Fibroblast of lung (primary cell): ENCODE measurements at regions not wholly inside any gene's neighbourhood (a gene's known extent, or its start where the extent isn't known, plus 50 kb on each side); places are given as distances from the start of the nearest gene placed in this dataset.

ENCODE experiments used
- CTCF ChIP-seq, 2 donors: IDR thresholded peaks in 1 of 2; conservative IDR thresholded peaks in 1 of 2; 1 replicate in 1 of 2; 2 replicates in 1 of 2; pipeline ENCODE4 v1.5.1; 2011 to 2012; ENCODE audit warnings: low read length in 2 of 2, control low read depth in 1 of 2, inconsistent platforms in 1 of 2, low read depth in 1 of 2, mild to moderate bottlenecking in 1 of 2
- EZH2 ChIP-seq: IDR thresholded peaks from 2 replicates; pipeline ENCODE4 v1.5.1; 2012; ENCODE audit warnings: low read length, control low read depth, mild to moderate bottlenecking; ENCODE audit errors: missing control alignments

- TF ChIP-seq CTCF (conservative IDR thresholded peaks at IDR 0.05 in 1 of 2, IDR thresholded peaks at IDR 0.05 in 1 of 2; ENCODE audit: low read depth in 1 of 2, low read length in 2 of 2) (no peak), EZH2 (no peak)
Observed at GRCh38 chr2:105186967-105187498, 54.5 kb upstream of the GPR45 start.
